ENCODE measurements at regions not wholly inside any gene's neighbourhood (a gene's known extent, or its start where the extent isn't known, plus 50 kb on each side); places are given as distances from the start of the nearest gene placed in this dataset.

DNA sequence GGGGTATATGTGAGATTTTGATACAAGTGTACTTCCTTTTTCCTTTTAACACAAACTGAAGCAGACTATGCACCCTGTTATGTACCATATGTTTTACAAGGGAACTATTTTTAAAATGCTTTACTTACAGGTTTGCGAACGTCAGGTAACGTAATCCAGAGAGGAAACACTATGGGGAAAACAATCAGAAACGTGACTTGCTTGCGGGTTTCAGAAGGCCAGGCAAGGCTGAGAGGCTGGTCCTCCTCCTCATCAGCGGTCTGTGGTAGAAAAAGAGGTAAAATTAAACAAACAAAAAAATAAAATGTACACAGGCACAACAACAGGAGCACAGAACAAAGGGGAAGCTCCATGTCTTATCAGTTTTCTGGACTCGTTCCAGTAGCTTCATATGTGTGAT is 141.2 kb downstream of the ACER2 start:
- DNase-seq (ENCODE audit: low spot score), result no peak
- Histone ChIP-seq H3K36me3 (ENCODE audit: low read depth) (no peaks in the 10 kb centered on the region), H3K4me1 (ENCODE audit: insufficient read depth, poor library complexity, severe bottlenecking) (no peaks in the 10 kb centered on the region), H3K27me3 (ENCODE audit: insufficient read depth, poor library complexity, severe bottlenecking) (no peaks in the 10 kb centered on the region), H3K4me3 (ENCODE audit: severe bottlenecking) (no peak overlapping the region), H3K27ac (ENCODE audit: poor library complexity, severe bottlenecking) (no peak overlapping the region), H3K9me3 (ENCODE audit: severe bottlenecking) (no peaks in the 10 kb centered on the region)
- ATAC-seq (ENCODE audit: low read depth), result no peak
- TF ChIP-seq, protein P1, sequence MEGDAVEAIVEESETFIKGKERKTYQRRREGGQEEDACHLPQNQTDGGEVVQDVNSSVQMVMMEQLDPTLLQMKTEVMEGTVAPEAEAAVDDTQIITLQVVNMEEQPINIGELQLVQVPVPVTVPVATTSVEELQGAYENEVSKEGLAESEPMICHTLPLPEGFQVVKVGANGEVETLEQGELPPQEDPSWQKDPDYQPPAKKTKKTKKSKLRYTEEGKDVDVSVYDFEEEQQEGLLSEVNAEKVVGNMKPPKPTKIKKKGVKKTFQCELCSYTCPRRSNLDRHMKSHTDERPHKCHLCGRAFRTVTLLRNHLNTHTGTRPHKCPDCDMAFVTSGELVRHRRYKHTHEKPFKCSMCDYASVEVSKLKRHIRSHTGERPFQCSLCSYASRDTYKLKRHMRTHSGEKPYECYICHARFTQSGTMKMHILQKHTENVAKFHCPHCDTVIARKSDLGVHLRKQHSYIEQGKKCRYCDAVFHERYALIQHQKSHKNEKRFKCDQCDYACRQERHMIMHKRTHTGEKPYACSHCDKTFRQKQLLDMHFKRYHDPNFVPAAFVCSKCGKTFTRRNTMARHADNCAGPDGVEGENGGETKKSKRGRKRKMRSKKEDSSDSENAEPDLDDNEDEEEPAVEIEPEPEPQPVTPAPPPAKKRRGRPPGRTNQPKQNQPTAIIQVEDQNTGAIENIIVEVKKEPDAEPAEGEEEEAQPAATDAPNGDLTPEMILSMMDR (IDR thresholded peaks at IDR 0.05; ENCODE audit: poor library complexity, severe bottlenecking), result no peak

- ATAC-seq (ENCODE audit: low read depth) (no peak), DNase-seq (ENCODE audit: low spot score) (no peak)
- Histone ChIP-seq H3K9me3 (ENCODE audit: severe bottlenecking) (no peaks in the 10 kb centered on the region), H3K4me3 (ENCODE audit: severe bottlenecking) (no peak overlapping the region), H3K4me1 (ENCODE audit: insufficient read depth, poor library complexity, severe bottlenecking) (no peaks in the 10 kb centered on the region), H3K36me3 (ENCODE audit: low read depth) (no peaks in the 10 kb centered on the region), H3K27me3 (ENCODE audit: insufficient read depth, poor library complexity, severe bottlenecking) (no peaks in the 10 kb centered on the region), H3K27ac (ENCODE audit: poor library complexity, severe bottlenecking) (no peak overlapping the region)
- TF ChIP-seq, protein P1 (IDR thresholded peaks at IDR 0.05; ENCODE audit: poor library complexity, severe bottlenecking), result no peak
Measured at GRCh38 chr9:19533373-19533772, 124.6 kb downstream of the ACER2 start.

DNA sequence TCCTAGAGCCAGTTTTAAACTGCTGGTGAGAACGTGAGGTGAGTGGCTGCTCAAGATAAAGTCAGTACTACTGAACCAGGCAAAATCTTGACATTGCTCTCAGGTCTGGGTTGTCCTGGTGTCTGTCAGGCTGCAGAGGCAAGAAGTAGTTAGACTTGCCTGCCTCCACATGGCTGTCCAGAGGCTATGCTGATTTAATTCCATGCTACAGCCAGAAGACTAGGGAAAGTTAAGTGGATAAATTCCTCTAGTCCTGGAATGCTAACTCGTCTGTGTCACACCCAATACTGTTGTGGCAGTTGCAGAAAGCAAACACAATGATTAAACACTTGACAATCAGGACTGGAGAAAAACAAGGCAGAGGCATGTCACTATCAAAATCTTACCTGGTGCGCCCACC is 118.9 kb downstream of the ACER2 start:
- Histone ChIP-seq H3K36me3 (ENCODE audit: low read depth) (no peaks in the 10 kb centered on the region), H3K4me1 (ENCODE audit: insufficient read depth, poor library complexity, severe bottlenecking) (no peaks in the 10 kb centered on the region), H3K9me3 (ENCODE audit: severe bottlenecking) (no peaks in the 10 kb centered on the region), H3K27ac (ENCODE audit: poor library complexity, severe bottlenecking) (no peak overlapping the region), H3K4me3 (ENCODE audit: severe bottlenecking) (no peak overlapping the region), H3K27me3 (ENCODE audit: insufficient read depth, poor library complexity, severe bottlenecking) (peaks cover 4% of the 10 kb centered on the region)
- TF ChIP-seq, protein P1 (IDR thresholded peaks at IDR 0.05; ENCODE audit: poor library complexity, severe bottlenecking), result no peak
- ATAC-seq (ENCODE audit: low read depth), result no peak
- DNase-seq (ENCODE audit: low spot score), result no peak

DNA sequence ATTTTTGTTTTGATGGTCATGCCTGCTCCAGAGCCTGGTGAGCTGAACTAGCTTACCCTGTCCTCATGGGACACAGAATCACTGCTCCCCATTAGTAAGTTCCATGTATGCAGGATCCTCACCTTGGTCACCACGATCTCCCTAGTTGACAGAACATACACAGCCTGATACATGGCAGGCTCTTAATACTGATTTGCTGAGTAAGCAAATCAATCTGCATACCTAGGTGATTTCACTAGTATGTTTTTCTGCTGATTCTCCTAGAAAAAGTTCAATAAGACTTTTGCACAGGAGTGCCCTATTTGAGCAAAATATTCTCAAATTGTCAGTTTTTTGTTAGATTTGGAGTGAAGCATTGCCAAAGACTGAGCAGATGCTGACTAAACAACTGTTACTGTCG is 113.7 kb downstream of the ACER2 start:
- Histone ChIP-seq H3K36me3 (ENCODE audit: low read depth) (no peaks in the 10 kb centered on the region), H3K27ac (ENCODE audit: poor library complexity, severe bottlenecking) (no peak overlapping the region), H3K4me1 (ENCODE audit: insufficient read depth, poor library complexity, severe bottlenecking) (no peaks in the 10 kb centered on the region), H3K4me3 (ENCODE audit: severe bottlenecking) (no peak overlapping the region), H3K9me3 (ENCODE audit: severe bottlenecking) (no peaks in the 10 kb centered on the region), H3K27me3 (ENCODE audit: insufficient read depth, poor library complexity, severe bottlenecking) (peaks cover 4% of the 10 kb centered on the region)
- ATAC-seq (ENCODE audit: low read depth), result no peak
- TF ChIP-seq, protein P1 (IDR thresholded peaks at IDR 0.05; ENCODE audit: poor library complexity, severe bottlenecking), result no peak
- DNase-seq (ENCODE audit: low spot score), result no peak

DNA sequence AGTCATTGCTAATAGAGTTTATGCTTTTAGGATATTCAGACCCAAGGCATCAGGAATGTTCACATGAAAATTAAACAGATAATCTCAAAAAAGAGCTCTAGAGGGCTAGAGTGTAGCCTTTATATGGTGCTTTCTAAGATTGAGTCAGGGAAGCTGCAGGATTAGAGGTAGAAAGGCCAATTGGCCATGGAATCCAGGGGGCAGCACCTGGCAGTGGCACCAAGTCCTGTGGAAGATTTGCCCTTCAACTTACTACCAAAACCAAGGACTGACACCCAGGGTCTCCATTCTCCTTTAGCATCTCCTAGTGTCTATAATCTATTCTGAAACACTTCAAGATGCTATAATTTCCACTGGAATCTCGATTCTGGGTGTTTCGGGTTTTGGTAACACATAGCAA is 112.4 kb downstream of the ACER2 start:
- no peak for DNase-seq (ENCODE audit: low spot score)
- no peak for ATAC-seq (ENCODE audit: low read depth)
- TF ChIP-seq, protein P1 (IDR thresholded peaks at IDR 0.05; ENCODE audit: poor library complexity, severe bottlenecking), result no peak
- peaks cover 4% of the 10 kb centered on the region for H3K27me3 ChIP-seq (ENCODE audit: insufficient read depth, poor library complexity, severe bottlenecking)
- no peak overlapping the region for H3K27ac ChIP-seq (ENCODE audit: poor library complexity, severe bottlenecking)
- H3K4me3 ChIP-seq (ENCODE audit: severe bottlenecking), result no peak overlapping the region
- no peaks in the 10 kb centered on the region for H3K9me3 ChIP-seq (ENCODE audit: severe bottlenecking)
- H3K4me1 ChIP-seq (ENCODE audit: insufficient read depth, poor library complexity, severe bottlenecking), result no peaks in the 10 kb centered on the region
- no peaks in the 10 kb centered on the region for H3K36me3 ChIP-seq (ENCODE audit: low read depth)
